Stimulated activated CD8-positive, alpha-beta memory T cell treated with anti-CD3 and anti-CD28 coated beads, Interleukin-7, amount 100 ng/mL, for 48 hours (primary cell): ENCODE measurements at regions not wholly inside any gene's neighbourhood (a gene's known extent, or its start where the extent isn't known, plus 50 kb on each side); places are given as distances from the start of the nearest gene placed in this dataset.
A peak's percentile ranks its signal among the peaks of the same experiment; 100 is the strongest.
"Not testable (repeated sequence)": the region's sequence is repeated elsewhere in the genome, so short reads cannot be mapped to it uniquely, and the experiment has no call there.

ENCODE experiments used
- DNase-seq, 2 donors: peaks; one replicate each; pipeline ENCODE4 v3.0.0-alpha.2; 2020; ENCODE audit warnings: low read depth in 1 of 2; ENCODE audit errors: extremely low read depth in 1 of 2

- DNase-seq, result no peak
These were observed 1136.4 kb upstream of the TMEM132C start for GRCh38 chr12:127130506-127131124.

- DNase-seq, result no peak
These were observed 1133.2 kb upstream of the TMEM132C start for GRCh38 chr12:127133675-127134335.

DNA sequence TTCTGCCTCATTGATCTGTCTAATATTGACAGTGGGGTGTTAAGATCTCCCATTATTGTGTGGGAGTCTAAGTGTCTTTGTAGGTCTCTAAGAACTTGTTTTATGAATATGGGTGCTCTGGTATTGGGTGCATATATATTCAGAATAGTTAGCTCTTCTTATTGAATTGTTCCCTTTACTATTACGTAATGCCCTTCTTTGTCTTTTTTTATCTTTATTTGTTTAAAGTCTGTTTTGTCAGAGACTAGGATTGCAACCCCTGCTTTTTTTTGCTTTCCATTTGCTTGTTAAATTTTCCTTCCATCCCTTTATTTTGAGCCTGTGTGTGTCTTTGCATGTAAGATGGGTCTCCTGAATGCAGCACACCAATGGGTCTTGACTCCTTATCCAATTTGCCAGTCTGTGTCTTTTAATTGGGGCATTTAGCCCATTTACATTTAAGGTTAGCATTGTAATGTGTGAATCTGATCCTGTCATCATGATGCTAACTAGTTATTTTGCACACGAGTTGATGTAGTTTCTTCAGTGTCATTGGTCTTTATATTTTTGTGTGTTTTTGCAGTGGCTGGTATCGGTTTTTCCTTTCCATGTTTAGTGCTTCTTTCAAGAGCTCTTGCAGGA lies 1126.0 kb upstream of the TMEM132C start:
- not testable (repeated sequence) for DNase-seq

GRCh38 chr12:127143020-127143419 lies 1124.0 kb upstream of the TMEM132C start:
- no peak for DNase-seq

- DNase-seq, result no peak
These were observed 1122.2 kb upstream of the TMEM132C start for GRCh38 chr12:127144770-127145169.

DNA sequence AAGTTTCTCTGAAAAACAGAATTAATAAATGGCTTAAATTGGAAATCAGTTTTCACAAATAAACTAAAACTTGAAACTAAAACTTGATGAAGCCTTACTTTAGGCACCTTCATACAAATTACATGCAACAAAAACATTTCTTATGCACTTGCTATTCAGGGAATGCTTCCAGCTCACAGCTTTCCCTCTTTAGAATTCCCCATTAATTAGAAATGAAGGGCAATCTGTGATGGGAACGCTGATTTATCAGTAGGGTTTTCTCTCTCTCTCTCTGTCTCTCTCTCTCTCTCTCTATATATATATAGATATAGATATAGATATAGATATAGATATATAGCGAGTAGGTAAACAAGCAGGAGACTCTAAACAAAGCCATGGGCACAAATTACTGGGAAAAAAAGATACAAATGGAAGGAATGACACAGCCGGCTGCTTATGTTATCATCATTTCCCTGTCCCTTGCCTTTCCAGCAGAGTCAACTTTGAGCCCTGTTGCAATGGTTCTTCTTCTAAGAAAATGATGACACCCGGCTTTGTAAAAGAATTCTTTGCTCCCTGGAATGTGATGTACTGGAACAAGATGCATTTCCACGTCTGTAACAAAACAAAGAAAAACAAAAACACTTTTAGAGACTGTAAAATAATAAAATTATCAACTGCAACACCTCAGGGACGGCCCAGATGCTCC lies 1121.6 kb upstream of the TMEM132C start:
- no peak for DNase-seq

- DNase-seq, result peak; percentile 52 to 62
These were observed 1120.8 kb upstream of the TMEM132C start for GRCh38 chr12:127145929-127146789.

- no peak for DNase-seq
These were observed 1119.8 kb upstream of the TMEM132C start for GRCh38 chr12:127146991-127147718.

GRCh38 chr12:127147724-127148123 lies 1119.2 kb upstream of the TMEM132C start:
- no peak for DNase-seq

DNA sequence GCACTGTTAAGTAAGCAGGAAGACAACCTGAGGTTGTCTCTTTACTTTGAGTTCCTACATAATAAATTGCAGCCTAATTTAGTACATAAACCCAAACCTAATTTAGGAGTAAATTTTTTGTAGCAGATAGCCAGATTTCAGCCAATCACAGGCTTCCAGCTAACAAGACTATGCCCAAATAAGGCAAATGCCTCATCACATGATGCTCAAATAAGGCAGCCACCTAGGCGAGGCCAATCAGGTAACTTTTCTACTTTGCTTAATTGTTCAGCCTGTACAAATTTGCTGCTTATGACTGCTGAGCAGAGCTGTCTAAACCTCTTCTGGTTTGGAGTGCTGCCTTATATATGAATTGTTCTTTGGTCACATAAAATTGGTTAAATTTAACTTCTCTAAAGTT lies 1118.7 kb upstream of the TMEM132C start:
- DNase-seq, result no peak

DNA sequence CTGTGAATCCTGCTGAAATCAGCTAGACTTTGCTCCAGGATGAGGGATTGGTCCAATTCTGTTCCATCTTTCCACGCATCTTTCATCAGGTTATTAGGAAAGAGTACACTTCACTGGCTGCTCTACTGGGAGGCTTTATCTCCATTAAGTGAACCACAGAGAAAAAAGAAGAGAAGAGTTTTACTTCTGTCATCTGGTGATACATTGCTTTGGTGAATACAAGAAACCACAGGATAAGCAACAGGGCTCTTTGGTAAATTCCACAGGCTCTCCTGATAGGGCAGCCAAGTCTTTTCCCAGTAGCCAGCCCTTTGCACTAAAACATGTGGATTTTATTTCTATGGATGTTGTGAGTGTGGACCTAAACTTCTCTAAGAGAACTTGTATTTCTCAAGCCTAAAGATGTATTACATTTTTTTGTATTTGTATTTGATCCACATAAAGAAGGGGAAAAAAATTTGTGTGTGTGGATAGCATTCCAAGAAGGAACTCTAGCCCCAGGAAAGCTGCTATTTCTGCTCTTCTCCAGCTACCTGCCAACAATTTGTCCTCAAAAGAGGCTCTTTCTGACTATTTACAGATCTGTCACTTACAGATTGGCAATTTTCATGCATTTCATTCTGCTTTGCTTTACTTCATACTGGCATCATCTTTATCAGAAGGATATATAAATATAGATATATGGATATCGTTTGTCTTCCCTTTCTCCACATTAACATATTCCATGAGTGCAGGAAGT lies 1117.6 kb upstream of the TMEM132C start:
- DNase-seq, result no peak

DNA sequence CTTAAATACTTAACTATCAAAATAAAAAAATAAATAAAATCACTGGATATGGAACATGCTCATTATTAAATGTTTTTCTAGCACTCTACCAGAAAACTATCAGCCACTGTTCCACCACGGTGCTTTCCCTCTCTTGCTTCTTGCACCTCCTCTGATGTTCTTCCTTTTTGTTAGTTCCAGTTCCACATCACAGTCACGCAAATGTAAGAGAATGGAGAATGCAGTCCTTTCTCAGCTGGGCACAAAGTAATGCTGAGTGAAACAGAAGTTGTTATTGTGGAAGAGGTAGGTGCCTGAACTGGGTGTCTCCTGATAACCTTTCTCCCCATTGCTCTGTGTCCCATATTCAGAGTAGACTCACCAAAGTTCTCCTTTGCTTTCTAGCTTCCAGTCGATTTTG lies 1116.9 kb upstream of the TMEM132C start:
- no peak for DNase-seq

DNA sequence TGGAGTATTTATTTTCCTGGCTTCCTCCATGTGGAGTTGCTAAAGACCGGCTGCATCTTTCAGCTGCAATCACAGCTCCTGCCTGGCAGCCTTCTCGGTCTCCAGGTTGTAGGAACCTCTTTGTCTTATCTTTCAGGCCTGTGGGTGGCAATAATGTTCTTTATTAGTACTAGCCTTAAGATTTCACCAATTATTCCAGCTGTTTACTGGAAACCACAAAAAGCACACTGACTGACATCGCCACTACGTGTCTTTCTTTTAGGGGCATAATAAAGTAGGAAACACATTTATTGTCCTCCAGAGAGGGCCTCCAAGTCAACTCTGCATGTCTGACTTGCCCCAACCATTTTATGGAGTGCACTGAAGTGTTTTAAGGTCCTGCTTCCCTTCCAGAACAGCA lies 1116.5 kb upstream of the TMEM132C start:
- no peak for DNase-seq

- DNase-seq, result no peak
These were observed 1116.0 kb upstream of the TMEM132C start for GRCh38 chr12:127150956-127151355.

- DNase-seq, result no peak
These were observed 1113.0 kb upstream of the TMEM132C start for GRCh38 chr12:127153996-127154395.

DNA sequence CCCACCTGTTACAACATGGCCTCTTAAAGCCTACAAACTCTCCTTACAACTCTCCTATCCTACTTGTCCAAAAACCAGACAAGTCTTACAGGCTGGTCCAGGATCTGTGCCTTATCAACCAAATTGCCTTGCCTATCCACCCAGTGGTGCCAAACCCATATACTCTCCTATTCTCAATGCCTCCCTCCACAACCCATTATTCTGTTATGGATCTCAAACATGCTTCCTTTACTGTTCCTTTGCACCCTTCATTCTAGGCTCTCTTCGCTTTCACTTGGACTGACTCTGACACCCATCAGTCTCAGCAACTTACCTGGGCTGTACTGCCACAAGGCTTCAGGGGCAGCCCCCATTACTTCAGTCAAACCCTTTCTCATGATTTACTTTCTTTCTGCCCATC lies 1112.1 kb upstream of the TMEM132C start:
- not testable (repeated sequence) for DNase-seq

GRCh38 chr12:127155935-127156619 lies 1110.9 kb upstream of the TMEM132C start:
- not testable (repeated sequence) for DNase-seq

DNA sequence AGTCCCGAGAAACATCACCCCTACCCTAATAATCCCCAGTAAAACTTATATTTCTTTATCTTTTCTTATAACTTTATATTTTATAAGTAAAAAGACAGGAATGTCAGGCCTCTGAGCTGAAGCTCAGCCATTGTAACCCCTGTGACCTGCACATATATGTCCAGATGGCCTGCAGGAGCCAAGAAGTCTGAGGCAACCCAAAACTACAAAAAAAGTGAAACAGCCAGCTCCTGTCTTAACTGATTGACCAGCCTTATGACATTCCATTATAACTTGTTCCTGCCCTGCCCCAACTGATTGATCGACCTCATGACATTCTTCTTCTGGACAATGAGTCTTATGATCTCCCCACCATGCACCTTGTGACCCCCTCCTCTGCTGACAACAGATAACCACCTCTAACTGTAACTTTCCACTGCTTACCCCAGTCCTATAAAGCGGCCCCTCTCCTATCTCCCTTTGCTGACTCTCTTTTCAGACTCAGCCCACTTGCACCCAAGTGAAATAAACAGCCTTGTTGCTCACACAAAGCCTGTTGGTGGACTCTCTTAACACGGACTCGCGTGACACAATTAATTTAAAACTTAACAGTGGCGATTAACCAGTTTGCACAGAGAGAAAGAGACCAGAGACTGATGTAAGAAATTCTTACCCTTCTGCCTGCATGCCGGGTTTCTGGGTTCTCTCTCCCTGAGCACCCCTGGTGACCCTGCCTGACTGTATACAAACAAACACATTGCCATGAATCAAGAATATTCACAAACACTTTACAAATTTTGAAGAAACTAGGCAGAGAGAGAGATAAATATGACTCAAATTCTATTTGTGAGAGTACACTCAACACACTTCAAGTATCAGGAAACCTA lies 1109.2 kb upstream of the TMEM132C start:
- DNase-seq, result not testable (repeated sequence)
